ENCODE measurements at regions not wholly inside any gene's neighbourhood (a gene's known extent, or its start where the extent isn't known, plus 50 kb on each side); places are given as distances from the start of the nearest gene placed in this dataset.

GRCh38 chr17:13973960-13974651 lies 95.2 kb upstream of the COX10 start:
- no peak overlapping the region for H3K4me3 ChIP-seq (ENCODE audit: low read depth, low read length)
- in situ Hi-C loops (cut with HindIII; ENCODE audit: low sequenced_read_pairs) = no loop called here
- DNase-seq (ENCODE audit: low read depth, low spot score) = no peak
- no peak for TF ChIP-seq CTCF (IDR thresholded peaks at IDR 0.05; ENCODE audit: low read depth, low read length)

- in situ Hi-C loops (cut with HindIII; ENCODE audit: low sequenced_read_pairs) = no loop called here
- TF ChIP-seq CTCF (IDR thresholded peaks at IDR 0.05; ENCODE audit: low read depth, low read length) = no peak
- H3K4me3 ChIP-seq (ENCODE audit: low read depth, low read length) = no peak overlapping the region
These were observed 91.5 kb upstream of the COX10 start for GRCh38 chr17:13977837-13978236.

GRCh38 chr17:13978478-13978877 lies 90.8 kb upstream of the COX10 start:
- in situ Hi-C loops (cut with HindIII; ENCODE audit: low sequenced_read_pairs) = no loop called here
- no peak for TF ChIP-seq CTCF (IDR thresholded peaks at IDR 0.05; ENCODE audit: low read depth, low read length)
- DNase-seq (ENCODE audit: low read depth, low spot score) = no peak
- H3K4me3 ChIP-seq (ENCODE audit: low read depth, low read length) = no peak overlapping the region

More at GRCh38 chr17:13977837-13978236, 91.5 kb upstream of the COX10 start:
- no peak for DNase-seq (ENCODE audit: low read depth, low spot score)

- in situ Hi-C loops (cut with HindIII; ENCODE audit: low sequenced_read_pairs) = no loop called here
- no peak overlapping the region for H3K4me3 ChIP-seq (ENCODE audit: low read depth, low read length)
- DNase-seq (ENCODE audit: low read depth, low spot score) = no peak
- TF ChIP-seq CTCF (IDR thresholded peaks at IDR 0.05; ENCODE audit: low read depth, low read length) = no peak
These were observed 87.4 kb upstream of the COX10 start for GRCh38 chr17:13981881-13982280.

GRCh38 chr17:13984956-13985355 lies 84.3 kb upstream of the COX10 start:
- no peak overlapping the region for H3K4me3 ChIP-seq (ENCODE audit: low read depth, low read length)
- no peak for TF ChIP-seq CTCF (IDR thresholded peaks at IDR 0.05; ENCODE audit: low read depth, low read length)
- no peak for DNase-seq (ENCODE audit: low read depth, low spot score)
- in situ Hi-C loops (cut with HindIII; ENCODE audit: low sequenced_read_pairs) = no loop called here

GRCh38 chr17:13986855-13987254 lies 82.4 kb upstream of the COX10 start:
- in situ Hi-C loops (cut with HindIII; ENCODE audit: low sequenced_read_pairs) = no loop called here
- TF ChIP-seq CTCF (IDR thresholded peaks at IDR 0.05; ENCODE audit: low read depth, low read length) = no peak
- H3K4me3 ChIP-seq (ENCODE audit: low read depth, low read length) = no peak overlapping the region

More at GRCh38 chr17:13986855-13987254, 82.4 kb upstream of the COX10 start:
- DNase-seq (ENCODE audit: low read depth, low spot score) = no peak
